ENCODE measurements at regions not wholly inside any gene's neighbourhood (a gene's known extent, or its start where the extent isn't known, plus 50 kb on each side); places are given as distances from the start of the nearest gene placed in this dataset.
"Not testable (repeated sequence)": the region's sequence is repeated elsewhere in the genome, so short reads cannot be mapped to it uniquely, and the experiment has no call there.

- not testable (repeated sequence) for TF ChIP-seq CTCF, EP300 (IDR thresholded peaks at IDR 0.05)
Observed at GRCh38 chr15:22002711-22003110, 77.6 kb upstream of the OR4M2 start.
